HG02759 (cell line): ENCODE measurements at regions not wholly inside any gene's neighbourhood (a gene's known extent, or its start where the extent isn't known, plus 50 kb on each side); places are given as distances from the start of the nearest gene placed in this dataset.

Experiments used
- ATAC-seq: cut with Tn5 transposase; IDR thresholded peaks from one replicate; pipeline ENCODE4 v1.9.1; 2021; ENCODE audit warnings: mild to moderate bottlenecking, moderate library complexity; ENCODE audit not compliant: unreplicated experiment

DNA sequence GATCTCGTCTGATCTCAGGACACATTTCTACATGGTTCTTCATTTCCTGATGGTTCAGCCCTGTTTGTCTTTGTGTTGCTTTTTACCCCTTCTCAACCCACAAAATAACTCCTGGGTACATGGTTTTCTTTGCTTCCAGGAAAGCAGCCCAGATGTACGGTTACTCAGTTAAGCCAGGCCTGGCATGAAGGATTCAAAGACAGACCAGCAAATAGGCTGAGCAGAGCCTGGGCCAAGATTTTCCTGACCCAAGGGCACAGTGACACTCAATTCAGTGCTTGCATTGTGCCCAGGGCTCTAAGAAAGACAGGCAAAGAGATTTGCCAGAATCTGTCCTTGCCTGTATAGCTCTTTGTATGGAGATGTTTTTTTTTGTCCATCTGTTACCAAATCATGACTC lies 340.8 kb upstream of the KIAA1217 start:
- ATAC-seq = no peak

DNA sequence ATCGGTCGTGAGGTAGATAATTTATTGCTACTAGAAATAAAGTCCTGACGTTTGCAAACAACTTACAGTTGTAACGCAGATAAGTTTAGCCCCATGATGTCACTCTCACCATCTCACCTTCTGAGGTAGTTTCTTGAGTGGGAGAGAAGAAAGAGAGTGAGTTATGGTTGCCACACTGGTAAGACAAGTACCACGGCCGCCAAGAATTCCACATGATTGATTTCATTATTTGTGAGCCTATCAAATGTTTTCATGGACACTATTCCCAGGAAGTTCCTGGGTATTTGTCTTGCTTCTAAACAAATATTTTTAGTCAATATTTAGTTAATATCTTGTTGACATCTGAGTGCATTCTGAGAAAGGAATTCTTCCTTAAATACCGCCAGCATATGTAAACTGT lies 339.4 kb upstream of the KIAA1217 start:
- no peak for ATAC-seq

DNA sequence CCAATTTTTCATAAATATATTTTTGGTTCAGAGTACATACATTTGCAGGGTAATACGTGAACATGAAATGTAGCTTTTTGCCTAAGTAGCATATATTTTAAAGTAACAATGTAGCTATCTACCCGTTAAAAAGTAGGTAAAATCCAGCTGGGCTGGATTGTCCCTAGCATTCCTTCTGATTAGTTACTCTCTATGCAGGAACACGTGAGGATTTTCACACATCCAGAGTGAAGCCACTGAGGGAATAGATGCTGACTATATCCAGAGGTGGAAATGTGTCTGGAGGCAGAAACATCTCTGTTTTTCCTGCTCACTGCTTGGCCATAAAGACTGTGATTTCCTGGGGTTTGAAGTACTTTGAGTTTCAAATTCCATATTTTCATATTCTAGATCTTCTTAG lies 338.9 kb upstream of the KIAA1217 start:
- ATAC-seq = no peak

DNA sequence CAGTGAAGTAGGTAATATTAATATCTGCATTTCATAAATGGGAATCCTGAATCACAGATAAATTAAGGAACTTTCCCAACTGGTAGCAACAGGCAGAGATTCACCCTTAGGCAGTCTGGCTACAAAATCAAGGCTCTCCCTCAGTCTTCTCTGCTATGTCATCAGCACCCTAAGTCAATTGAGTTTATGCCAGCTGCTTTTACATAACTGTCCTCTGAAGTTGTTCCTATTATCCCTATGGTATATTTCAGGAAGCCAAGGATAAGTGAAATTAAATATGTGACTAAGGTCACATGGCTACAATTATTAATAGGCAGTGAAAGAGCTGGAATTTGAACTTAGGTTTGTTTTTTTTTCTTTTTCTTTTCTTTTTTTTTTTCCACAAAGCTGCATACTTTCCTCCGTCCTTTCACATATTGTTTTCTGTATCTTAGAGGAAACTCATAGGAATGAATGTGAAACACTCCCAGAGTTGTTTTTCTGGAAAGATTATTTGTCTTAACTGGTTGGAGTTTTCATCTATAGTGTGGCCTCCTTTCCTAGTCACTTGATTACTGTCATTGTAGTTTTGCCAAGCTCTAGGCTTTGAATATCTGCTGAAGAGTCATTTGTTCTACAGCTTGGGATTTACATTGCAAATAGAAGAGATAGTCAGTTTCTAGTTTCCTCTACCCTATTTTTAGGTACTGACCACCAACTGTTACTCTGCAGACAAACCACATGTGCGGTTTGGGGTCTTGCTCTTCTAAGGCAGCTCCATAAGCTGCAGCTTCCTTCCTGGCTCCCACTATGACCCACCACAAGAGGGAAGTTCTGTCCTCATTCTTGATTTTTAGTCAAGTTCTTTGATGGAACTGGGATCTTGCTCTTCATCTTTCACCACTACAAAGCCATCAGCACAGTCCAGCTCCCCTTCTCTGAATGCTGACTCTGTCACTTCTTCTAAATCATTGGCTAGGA lies 338.0 kb upstream of the KIAA1217 start:
- no peak for ATAC-seq

DNA sequence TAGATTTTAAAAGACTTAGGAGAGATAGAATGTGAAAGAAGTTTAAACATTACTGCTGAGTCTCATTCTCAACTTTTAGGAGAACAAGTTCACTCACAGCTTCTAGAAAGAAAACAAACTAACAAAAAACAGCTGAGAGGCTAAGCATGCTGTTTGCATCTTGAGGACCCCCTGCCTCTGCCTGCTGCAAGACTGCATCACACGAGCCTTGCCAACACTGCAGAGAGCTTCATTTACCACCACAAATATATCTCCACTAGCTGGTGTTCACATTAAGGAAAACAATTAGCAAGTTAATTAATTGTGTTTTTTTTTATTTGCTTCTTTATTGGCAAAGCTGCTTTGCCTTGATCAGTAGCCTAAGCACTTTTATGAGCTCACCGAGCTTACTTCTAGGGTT lies 336.6 kb upstream of the KIAA1217 start:
- no peak for ATAC-seq

DNA sequence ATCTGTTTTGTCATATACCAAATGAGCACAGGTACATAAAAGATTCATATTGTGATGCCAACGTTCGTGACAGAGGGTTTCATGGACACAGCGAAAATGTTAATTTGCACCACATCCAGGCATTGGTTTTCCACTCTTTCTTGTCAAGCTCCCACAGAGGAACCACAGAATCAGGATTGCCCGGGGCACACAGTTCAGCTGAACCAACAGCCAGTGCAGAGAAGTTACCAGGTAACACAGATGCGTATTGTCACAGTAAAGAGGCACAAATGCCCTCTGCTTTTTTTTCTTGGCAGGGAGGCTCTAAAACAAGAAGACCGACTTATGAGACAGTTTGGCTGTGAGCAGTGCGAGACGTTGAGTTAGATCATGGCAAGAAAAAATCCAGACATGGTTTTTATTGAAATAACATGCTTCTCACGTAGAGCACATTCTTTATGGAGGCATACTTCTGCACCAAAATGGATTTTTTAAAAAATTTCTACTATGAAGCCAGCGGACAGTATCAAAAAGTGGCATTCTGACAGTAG lies 331.1 kb upstream of the KIAA1217 start:
- ATAC-seq = no peak

DNA sequence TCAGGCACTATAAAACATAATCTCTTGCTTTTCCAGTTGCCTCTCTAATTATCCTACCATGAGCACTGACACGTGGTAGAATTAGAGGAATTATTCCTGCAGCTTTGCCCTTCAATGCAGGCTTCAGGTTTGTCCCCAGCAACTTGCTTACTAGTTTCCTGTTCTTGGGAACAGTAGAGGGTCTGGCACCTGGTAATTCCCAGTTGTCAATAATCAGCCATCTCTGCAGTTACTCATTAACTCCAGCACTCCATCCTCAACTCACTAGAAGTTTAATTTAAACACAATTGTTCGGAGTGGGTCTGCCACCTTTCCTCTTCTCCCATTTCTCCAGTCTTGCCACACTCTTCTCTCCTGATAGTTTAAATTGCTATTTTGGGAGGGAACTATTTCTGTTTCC lies 324.3 kb upstream of the KIAA1217 start:
- ATAC-seq = no peak

DNA sequence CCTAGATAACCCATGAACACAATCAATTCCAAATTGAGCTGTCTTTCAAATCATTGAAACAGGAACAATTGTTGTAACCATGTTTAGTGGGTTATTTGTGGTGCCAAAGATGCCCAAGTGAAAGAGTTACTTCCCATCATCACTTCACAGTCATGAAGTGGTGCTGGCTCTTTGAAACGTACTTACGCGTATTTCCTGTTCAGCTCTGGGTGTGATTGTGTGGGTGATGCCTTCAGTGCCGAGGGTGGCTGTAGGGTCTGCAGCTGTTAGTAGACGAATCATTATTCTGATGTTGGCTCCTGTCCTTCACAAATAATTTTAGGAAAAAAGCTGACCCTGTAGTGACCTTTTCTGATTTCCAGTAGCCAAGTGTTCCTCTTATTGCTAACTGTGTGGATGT lies 323.1 kb upstream of the KIAA1217 start:
- no peak for ATAC-seq

DNA sequence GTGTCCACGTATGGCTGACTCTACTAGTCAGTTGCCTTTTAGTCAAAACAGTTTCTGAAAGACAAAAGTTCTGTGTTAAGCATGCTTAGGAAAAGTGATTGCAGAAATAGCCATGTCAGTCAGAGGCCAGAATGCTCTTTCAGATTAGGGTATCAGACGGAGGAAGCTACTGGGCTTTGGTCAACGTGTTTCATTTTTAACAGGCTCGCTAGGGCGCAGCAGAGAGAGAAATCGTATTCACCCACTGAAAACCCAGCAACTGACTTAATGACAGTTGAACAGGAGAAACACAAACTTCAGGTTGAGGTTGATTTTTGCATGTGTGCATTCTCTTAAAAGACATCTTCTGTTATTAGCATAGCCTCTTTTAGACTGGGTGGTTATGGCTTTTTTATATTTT lies 322.6 kb upstream of the KIAA1217 start:
- no peak for ATAC-seq

DNA sequence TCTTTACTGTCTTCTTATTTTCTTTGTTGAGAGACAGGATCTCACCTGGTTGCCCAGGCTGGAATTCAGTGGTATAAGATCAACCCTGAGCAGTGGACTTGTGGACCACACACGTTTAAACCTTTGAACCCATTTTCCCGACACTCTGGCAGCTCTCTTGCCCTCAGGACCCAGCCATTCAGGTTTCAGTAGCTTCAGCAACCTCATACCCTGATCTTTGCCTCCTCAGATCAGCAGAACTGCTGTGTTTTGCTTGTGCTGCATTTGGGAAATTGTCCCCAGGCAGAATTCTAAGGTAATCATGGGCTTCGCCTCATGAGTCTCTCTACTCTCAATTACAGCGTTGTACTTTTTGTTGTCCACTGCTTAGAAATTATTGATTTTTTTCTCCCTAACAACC lies 317.6 kb upstream of the KIAA1217 start:
- ATAC-seq = no peak

DNA sequence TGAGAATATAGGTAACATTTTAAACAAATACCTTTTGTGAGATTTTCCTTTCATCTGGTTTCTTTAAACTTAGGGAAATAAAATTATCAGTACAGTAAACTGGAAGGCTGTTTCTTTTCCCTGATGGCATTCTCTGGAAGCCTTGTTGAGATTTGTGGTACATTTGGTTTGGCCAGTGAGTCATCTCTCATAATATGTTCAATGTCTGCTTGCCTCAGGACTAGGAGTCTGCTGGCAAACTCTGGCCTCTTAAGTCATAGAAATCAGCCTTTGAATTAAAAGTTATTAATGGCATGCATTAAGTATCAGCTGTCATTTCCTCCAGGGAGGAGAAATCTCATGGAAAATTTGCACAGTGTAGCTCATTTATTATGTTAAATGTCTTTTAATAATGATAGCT lies 316.6 kb upstream of the KIAA1217 start:
- no peak for ATAC-seq

DNA sequence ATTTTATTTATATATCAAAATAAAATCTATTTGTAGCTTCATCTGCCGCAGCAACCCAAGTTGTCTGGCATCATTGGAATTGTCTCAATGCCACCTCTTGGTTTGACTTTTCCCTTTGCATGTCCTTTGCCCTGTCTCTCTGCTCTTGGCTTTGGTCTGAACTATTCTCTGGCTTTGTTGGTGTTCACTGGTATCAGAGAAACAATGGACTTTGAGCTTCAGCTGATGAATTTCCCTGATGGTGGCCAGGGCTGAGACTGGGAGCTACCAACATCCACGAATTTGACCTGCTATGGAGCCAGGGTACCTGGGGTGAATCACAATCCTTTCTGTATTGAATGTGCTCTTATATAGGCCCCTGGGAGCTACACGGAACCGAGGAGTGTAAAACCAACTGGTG lies 311.7 kb upstream of the KIAA1217 start:
- ATAC-seq = no peak

DNA sequence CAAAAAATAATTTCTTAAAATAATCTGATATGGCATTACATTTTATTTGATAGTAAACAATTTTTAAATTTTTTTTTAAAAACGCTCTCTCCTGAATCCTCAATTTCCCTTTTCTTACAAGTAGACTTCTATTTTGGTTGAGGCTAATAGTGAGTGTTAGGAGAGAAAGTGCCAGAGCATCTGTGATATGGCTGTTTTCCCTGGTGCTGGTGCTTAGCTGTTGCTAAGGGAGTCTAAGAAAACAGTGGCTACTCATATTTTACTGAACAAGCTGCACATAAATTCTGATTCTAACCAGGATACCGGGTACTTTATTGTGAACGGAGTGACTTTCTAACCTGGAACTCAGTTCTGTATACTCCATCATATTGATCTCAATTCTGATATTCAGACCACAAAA lies 311.1 kb upstream of the KIAA1217 start:
- no peak for ATAC-seq

DNA sequence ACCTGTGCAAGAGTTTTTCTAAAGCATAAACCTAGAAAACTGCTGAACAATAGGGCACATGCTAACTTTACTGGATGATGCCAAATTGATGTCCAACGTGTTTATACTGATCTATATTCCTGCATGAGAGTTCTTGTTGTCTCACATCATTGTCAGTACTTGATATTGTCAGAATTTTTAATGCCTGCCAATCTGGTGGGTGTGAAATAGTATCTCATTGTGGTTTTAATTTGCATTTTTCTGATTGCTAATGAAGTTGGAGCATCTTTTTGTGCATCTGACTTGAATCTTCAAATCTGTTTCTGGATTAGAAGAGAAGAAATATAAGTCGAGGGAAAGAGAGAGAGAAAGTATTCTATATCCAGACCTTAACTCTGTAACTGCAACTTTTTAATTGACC lies 309.8 kb upstream of the KIAA1217 start:
- ATAC-seq = no peak

DNA sequence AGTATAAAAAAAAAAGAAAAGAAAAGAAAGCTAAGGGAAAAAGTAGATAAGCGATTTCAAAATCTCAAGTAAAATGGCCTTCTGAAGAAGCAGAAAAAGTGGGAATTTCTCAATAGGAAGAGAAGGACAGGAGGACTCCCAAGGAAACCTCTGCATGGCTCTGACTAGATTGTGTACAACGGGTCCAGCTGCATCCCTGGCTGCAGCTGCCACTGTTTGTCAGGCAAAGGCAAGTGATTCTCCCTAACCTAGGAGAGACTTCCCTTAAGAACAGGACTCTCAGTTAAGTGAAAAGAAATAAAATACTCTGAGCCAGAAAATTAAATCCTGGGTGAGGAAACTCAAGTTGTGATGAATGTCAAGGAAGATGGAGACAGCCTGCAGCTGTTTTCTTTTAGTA lies 298.6 kb upstream of the KIAA1217 start:
- ATAC-seq = no peak

DNA sequence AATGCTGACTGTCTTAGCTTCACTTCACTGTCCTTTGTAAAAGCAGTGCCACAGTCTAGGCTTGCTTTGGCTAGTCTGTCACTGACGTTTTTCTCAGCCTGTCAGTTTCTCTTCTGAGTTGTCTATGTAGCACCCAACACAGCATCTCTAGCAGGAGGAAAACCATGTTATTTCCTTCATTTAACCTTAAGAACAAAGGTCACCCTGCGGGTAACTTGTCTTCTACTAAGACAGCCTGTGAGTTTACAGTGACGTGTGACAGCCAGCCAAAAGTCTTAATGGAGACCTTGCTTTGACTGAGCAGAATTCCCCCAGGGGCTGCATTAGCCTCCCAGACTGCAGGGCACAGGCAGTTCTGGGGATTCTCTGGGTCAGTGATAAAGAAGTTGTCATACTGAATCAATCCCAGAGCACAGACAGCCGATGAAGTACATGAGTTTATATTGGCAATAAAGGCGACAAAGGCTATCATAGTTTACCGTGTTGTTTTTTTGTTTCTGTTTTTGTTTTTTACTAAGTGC lies 296.0 kb upstream of the KIAA1217 start:
- ATAC-seq = no peak

DNA sequence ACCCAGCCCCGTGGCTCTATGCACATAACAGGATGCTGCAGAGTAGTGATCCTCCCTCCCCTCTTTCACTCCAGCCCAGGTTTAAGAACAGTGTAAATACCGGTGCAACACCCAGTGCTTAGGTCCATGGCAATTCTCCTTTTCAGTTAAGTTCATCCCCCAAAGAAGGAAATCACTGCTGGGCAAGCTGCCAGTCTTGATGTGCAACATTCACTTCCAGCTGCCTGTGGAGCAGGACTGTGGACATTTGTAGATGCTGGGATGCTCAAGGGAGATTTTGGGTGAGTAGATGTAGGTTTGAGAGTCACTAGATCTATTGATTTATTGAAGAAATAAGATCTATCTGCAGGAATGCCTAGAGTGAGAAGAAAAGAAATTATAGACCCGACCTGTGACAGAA lies 294.3 kb upstream of the KIAA1217 start:
- no peak for ATAC-seq

DNA sequence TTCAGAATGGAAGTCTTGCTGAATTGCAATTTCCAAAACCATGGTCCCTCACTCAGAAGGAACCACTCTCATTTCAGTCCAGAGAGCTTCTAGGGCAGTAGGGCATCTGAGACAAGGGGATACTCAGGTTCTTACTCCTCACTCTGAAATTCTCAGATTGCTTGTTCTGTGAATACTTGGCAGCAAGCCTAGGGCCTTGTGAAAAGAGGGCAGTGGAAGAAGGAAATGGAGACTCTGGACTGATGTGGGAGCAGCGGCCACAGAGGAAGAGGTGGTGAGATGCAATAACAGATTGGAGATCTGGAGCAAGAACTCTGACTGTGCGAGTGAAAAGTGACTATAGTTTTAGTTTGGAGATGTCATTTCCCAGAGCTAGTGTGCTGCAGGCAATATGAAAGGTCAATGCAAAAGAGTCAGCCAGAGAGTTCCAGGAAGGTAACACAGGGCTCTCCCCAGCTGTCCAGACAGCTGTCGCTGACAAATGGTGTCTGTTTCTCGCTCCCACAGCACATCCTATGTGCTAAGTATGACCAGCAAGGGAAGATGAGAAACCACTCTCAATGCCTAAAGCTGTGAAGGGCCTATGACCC lies 291.6 kb upstream of the KIAA1217 start:
- no peak for ATAC-seq

DNA sequence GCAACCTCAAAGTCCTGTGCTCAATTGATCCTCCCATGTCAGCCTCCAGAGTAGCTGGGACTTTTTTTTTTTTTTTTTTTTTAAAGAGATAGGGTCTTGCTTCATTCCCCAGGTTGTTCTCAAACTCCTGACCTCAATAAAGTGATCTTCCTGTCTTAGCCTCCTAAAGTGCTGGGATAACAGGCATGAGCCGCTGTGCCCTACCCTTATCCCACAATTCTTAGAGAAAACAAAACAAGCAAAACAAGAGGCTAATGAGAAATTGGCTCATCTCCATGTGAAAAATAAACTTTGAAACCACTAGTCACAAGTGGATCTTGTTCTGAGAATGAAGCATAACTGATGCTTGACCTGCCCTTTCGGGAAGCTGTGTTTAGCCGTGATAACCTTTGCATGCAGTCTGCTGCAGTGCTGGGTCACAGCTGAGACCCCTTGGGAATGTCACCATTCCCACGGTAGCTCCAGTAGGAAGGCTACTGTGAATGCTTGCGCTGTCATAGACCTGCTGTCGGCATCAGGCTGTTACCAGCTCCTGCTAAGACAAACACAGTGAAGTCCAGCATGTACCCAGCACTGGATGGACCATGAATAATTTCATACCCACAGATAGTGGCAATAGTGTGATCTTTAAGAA lies 290.7 kb upstream of the KIAA1217 start:
- ATAC-seq = no peak

DNA sequence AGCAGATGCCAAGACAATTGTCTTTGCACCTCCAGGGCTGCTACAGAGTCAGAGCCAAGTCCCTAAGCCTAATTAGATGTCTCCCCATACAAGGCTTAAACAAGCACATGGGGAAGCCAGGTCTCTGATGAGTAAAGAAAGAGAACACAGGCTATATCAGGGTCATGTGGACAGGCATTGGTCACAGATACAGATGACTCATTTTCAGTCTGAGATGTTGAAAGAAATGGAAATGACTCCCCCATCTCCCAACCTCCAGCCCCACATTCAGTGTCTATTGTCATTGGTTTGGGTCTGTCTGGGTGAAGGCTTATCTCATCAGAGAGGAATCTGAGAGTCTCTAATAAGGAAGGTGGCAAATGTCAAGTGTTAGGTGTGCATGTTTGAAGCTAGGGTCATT lies 290.1 kb upstream of the KIAA1217 start:
- no peak for ATAC-seq

DNA sequence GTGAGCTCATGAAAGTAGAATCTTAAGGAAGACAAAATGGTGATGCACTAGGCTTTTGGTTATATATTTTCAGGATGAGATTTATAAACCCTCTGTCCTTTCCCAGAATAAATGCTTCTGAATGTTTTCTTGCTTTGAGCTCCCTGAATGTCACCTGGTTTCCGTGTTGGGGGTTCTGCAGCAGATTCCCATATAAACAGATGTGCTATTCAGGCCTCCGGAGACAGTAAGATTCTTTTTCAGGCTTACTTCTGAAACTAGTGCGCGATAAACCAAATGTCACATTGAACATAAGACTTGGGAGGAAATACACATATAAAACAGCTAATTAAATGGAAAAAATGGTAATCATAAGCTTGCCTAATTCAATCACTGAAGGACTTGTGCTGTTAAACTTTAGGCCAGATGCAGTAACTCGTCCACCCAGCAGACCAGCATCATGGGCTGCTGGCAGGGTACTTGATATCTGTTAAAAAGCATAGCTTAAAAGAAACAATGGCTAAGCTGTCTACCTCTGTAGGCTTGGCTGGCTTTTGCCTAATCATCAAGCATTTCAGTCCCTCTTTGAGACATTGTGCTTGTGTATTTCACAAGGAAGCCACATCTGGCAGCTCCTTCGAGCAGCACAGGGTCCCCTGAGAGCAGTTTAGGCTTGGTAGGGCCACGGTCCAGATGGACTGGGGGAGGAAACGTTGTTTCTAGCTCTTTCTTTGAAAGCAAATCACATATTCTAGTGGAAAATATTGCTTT lies 281.2 kb upstream of the KIAA1217 start:
- no peak for ATAC-seq
